Daoy (cell line): ENCODE measurements at regions not wholly inside any gene's neighbourhood (a gene's known extent, or its start where the extent isn't known, plus 50 kb on each side); places are given as distances from the start of the nearest gene placed in this dataset.
"Not testable (repeated sequence)": the region's sequence is repeated elsewhere in the genome, so short reads cannot be mapped to it uniquely, and the experiment has no call there.

ENCODE experiments used
- DNase-seq: peaks from one replicate; pipeline ENCODE4 v3.0.0-alpha.2; 2015; ENCODE audit warnings: low read depth

GRCh38 chr12:46619474-46619873 is 206.3 kb downstream of the SLC38A4 start:
- DNase-seq, result not testable (repeated sequence)

DNA sequence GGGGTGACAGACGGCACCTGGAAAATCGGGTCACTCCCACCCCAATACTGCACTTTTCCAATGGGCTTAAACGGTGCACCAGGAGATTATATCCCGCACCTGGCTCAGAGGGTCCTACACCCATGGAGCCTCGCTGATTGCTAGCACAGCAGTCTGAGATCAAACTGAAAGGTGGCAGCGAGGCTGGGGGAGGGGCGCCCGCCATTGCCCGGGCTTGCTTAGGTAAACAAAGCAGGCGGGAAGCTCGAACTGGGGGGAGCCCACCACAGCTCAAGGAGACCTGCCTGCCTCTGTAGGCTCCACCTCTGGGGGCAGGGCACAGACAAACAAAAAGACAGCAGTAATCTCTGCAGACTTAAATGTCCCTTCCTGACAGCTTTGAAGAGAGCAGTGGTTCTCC is 208.1 kb downstream of the SLC38A4 start:
- not testable (repeated sequence) for DNase-seq

DNA sequence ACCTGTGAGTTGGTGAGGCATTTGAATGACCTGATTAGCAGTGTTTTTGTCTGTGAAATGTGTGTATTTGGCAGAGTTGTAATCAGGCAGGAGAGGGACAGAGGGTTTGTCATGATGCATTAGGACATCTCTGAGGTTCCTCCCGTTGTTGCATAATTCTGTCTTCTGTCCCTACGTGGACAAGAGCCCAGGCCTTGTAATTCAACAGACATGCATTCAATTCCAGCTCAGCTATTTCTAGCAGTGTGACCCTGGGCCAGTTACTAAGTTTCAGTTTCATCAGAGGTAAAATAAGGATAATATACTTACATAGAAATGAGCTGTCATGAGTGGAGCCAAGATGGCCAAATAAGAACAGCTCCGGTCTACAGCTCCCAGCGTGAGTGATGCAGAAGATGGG is 208.6 kb downstream of the SLC38A4 start:
- DNase-seq, result no peak

DNA sequence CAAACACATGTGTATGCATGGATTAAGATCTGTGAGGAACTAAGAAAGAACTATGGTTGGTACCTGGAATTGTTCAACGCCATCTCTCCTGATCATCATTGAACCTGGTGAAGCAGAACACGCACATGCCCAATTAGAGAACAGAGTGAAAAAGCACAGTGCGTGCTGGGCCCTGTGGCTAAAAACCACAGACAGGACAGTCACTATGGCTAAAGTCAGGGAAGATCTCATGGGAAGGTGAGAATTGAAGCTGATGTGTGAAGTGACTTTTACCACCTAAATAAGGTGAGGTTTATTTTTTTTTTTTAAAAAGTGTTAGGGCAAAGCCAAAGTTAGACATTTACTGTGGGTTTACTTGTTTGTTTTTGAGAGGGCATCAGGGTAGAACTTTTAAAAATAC is 215.0 kb downstream of the SLC38A4 start:
- no peak for DNase-seq

DNA sequence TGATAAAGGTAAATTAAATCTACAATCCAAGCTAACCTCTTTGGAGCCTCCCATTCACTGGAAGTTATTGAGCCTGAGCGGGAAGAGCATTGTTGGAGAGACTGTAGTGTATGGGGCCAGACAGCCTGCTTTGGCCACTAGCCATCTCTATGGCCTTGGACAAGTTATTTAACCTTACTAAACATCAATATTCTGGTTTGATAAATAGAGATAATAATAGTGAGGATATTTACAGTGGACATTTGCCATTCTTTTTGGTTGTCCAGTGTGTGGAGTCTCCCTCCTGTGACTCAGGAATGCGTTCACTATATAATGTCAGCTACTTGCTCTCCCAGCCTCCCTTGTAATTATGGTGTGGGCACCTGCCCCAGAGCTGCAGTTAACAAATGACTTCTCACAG is 216.1 kb downstream of the SLC38A4 start:
- no peak for DNase-seq

- no peak for DNase-seq
Measured at GRCh38 chr12:46609273-46609623, 216.5 kb downstream of the SLC38A4 start.

GRCh38 chr12:46608431-46609272 is 217.1 kb downstream of the SLC38A4 start:
- DNase-seq, result peak; percentile 48

DNA sequence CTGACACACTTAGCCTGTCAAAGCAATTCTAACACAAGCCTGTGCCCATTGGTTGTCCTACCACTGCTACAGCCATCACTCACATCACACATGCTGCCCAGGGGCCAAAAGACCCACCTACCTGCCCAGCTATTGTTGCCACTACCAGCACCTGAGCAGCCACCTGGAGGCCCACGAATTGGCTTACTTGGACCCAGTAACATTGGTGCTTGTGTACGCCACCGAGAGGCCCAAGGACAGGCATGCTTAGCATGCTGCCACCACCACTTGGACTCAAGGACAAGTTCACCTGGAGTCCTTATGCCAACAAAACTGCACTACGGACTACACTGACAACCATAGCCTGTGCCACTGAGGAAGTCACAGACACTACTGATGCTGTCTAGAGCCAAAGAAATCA is 221.1 kb downstream of the SLC38A4 start:
- no peak for DNase-seq

- no peak for DNase-seq
Measured at GRCh38 chr12:46603776-46604456, 221.9 kb downstream of the SLC38A4 start.

DNA sequence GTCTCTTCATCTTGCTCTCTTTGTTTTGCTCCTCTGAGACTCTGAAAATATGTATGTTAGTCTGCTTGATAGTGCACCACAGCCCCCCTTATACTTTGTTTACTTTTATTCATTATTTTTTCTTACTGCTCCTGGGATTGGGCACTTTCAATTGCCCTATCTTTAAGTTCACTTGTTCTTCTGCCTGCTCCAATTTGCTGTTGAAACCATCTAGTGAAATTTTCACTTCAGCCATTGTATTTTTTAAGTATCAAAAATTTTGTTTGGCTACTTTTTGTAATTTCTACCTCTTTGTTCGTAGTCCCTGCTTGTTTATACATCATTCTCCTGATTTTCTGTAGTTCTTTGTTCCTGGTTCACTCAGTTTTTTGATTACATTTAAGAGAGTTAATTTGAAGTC is 223.3 kb downstream of the SLC38A4 start:
- DNase-seq, result no peak

GRCh38 chr12:46590991-46591703 is 218.6 kb upstream of the SLC38A2 start:
- no peak for DNase-seq

DNA sequence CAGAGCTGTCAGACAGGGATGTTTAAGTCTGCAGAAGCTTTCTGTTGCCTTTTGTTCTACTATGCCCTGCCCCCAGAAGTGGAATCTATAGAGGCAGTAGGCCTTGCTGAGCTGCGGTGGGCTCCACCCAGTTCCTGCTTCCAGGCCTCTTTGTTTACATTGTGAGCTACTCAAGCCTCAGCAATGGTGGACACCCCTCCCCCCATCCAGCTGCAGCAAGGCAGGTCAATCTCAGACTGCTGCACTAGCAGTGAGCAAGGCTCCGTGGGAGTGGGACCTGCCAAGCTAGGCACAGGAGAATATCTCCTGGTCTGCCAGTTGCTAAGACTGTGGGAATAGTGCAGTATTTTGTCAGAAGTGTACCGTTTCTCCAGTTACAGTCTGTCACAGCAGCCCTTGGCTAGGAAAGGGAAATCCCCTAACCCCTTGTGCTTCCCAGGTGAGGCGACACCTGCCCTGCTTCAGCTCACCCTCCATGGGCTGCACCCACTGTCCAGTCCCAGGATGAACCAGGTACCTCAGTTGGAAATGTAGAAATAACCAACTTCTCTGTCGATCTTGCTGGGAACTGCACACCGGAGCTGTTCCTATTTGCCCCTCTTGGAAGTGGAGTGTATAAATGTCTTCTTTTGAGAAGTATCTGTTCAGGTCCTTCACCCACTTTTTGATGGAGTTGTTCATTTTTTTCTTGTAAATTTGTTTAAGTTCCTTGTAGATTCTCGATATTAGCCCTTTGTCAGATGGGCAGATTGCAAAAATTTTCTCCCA is 213.5 kb upstream of the SLC38A2 start:
- peak; percentile 84 for DNase-seq

GRCh38 chr12:46584098-46584497 is 211.5 kb upstream of the SLC38A2 start:
- not testable (repeated sequence) for DNase-seq

DNA sequence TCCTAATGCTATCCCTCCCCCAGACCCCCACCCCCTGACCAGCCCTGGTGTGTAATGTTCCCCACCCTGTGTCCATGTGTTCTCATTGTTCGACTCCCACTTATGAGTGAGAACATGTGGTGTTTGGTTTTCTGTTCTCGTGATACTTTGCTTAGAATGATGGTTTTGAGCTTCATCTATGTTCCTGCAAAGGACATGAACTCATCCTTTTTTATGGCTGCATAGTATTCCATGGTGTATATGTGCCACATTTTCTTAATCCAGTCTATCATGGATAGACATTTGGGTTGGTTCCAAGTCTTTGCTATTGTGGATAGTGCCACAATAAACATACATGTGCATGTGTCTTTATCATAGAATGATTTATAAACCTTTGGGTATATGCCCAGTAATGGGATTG is 209.4 kb upstream of the SLC38A2 start:
- not testable (repeated sequence) for DNase-seq

DNA sequence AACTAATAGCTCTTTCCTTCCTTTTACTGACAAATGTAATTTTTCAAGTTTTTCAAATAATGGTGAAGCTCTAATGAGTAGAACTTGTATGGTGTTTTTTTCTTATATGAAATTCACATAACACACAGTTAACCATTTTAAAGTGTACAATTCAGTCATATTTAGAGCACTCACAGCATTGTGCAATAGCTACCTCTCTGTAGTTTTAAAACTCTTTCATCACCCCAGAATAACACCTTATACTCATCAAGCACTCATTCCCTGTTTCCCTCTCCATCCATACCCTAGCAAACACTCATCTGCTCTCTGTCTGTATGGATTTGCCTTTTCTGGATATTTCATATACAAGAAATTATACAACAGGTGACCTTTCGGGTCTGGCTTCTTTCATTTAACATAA is 207.9 kb upstream of the SLC38A2 start:
- DNase-seq, result no peak

GRCh38 chr12:46579474-46579873 is 206.9 kb upstream of the SLC38A2 start:
- no peak for DNase-seq

DNA sequence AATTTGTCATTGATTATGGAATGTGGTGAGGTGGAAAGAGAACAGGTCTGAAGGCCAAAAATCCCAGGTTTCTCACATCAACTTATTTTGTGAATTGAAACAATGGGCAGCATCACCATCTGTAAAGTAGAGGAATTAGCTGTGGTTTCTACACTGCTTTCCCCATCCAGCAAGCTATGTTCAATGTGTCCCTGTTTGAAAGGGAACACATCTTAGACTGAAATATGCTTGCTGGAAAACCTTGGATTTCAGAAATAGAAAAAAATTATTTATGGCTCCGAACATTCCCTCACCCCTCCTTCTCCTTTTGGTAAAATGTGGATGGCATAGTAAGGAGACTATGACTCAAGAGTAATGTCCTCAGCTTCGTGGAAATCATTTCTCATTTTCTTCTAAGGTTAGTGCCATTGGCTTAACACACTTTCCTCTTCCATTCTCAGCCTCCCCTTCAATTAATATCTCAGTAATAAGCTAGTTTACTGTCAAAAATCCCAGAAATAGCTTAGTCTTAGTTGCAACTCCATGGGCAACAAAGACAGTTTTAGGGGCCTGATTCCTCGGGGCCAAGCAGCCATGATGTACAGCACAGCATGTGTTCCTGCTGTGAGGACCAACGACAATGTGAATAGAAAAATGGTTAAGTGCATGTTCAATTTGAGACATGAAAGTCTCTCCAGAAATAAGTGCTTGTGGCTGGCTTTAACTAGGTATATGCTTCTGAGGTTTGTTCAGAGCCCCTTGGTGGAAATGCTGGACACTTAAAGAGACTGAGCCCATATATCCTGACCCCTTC is 205.8 kb upstream of the SLC38A2 start:
- DNase-seq, result no peak

DNA sequence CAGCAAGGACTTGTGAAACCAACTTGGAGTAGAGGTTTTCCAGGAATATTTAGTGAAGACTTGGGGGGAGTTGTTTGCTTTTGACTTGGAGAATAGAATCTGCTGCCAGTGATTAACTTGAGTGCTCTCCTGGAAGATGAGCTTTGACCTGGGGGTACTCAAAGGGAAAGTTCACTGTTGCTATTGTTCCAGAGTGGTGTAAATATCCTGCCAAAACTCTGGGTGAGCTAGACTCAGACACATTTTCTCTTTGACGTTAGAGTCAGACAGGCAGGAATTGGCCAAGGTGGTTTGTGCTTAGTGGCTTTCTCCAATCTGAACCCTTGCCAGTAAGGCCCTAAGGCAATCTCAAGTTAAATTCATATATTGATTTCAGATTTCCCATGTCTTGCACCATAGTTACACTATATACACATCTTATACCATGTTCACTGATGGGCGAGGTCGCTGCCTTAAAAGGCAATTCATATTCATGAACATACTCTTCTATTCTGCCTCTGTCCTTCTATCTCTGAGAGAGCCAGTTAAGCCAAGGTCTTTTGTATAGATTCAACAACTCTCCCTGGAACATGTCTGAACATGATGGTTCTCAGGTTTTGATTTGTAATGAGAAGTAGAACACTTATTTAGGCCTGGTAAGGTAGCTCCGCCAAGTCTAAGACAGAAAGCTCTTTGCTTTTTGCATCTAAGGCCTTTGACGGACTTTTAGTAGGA is 204.6 kb upstream of the SLC38A2 start:
- DNase-seq, result no peak

DNA sequence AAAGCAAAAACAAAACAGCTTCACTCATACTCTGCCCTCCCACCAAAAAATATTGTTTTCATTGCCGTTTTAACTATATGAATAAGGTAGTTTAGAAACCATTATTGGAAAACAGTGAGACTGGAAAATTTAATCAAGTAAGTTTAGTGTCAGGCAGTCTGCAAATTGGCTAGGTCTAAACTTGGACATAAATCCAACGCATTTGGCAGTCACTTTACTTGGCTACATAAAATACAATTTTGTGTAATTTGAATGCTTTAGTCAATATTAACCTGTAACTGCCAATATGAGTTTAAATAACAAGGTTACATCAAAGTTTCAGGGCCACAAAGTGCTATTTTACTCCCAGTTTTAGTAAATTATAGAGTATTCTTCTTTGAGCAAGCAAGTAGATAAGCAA is 202.3 kb upstream of the SLC38A2 start:
- DNase-seq, result no peak

- DNase-seq, result no peak
Measured at GRCh38 chr12:46573347-46573658, 200.7 kb upstream of the SLC38A2 start.
